Bronchial epithelial cell (primary cell): ENCODE measurements at regions not wholly inside any gene's neighbourhood (a gene's known extent, or its start where the extent isn't known, plus 50 kb on each side); places are given as distances from the start of the nearest gene placed in this dataset.

ENCODE experiments used
- DNase-seq: peaks from one replicate; pipeline ENCODE4 v3.0.0-alpha.2; 2010; ENCODE audit warnings: low read depth
- FAIRE-seq: peaks from 2 replicates; lab custom pipeline; 2011; peaks lifted over from hg19 to GRCh38; lab: Jason Lieb, UNC
- H3K27me3 ChIP-seq: 2 replicates; pipeline ENCODE4 v1.5.1; 2011; ENCODE audit warnings: low read length; ENCODE audit not compliant: control insufficient read depth, insufficient read depth
- H3K36me3 ChIP-seq: 2 replicates; pipeline ENCODE4 v1.5.1; 2011; ENCODE audit warnings: low read length; ENCODE audit not compliant: control insufficient read depth, insufficient read depth
- H3K4me3 ChIP-seq: 2 replicates; pipeline ENCODE4 v1.5.1; 2011; ENCODE audit warnings: mild to moderate bottlenecking, low read depth, low read length, control low read depth
- CTCF ChIP-seq: IDR thresholded peaks from 2 replicates; pipeline ENCODE4 v1.5.1; 2011; ENCODE audit warnings: mild to moderate bottlenecking, moderate library complexity, low read length, control low read depth, inconsistent platforms; ENCODE audit not compliant: insufficient read depth, severe bottlenecking

- no peak for FAIRE-seq
Observed at GRCh38 chr18:54777989-54778388, 50.3 kb upstream of the RAB27B start.

More at GRCh38 chr18:54777989-54778388, 50.3 kb upstream of the RAB27B start:
- H3K4me3 ChIP-seq: no peak overlapping the region
- H3K36me3 ChIP-seq: no peaks in the 10 kb centered on the region
- H3K27me3 ChIP-seq: no peaks in the 10 kb centered on the region
- TF ChIP-seq CTCF: no peak
- DNase-seq: no peak
